Spleen (tissue), 11 donors: ENCODE measurements at regions not wholly inside any gene's neighbourhood (a gene's known extent, or its start where the extent isn't known, plus 50 kb on each side); places are given as distances from the start of the nearest gene placed in this dataset.

Source experiments
- DNase-seq: peaks from one replicate; pipeline ENCODE4 v3.0.0-alpha.2; 2020
- H3K27ac ChIP-seq, 8 donors: fragments of 200-600 bp; sonication (generic) in 7 of 8; 1 replicate in 4 of 8; 2 replicates in 4 of 8; pipeline versions ENCODE4 v1.5.0 to v1.8.0; 2016 to 2021; ENCODE audit warnings: inconsistent platforms in 4 of 8, mild to moderate bottlenecking in 4 of 8, moderate library complexity in 1 of 8
- H3K27me3 ChIP-seq, 7 donors: fragments of 200-600 bp; sonication (generic) in 6 of 7; replicated peaks in 1 of 7; 1 replicate in 4 of 7; 2 replicates in 3 of 7; pipeline versions ENCODE4 v1.5.0 to v1.8.0; 2016 to 2021; ENCODE audit warnings: inconsistent platforms in 3 of 7, mild to moderate bottlenecking in 1 of 7
- H3K36me3 ChIP-seq, 6 donors: fragments of 200-600 bp; sonication (generic) in 5 of 6; 1 replicate in 4 of 6; 2 replicates in 2 of 6; pipeline versions ENCODE4 v1.5.0 to v1.8.0; 2016 to 2021; ENCODE audit warnings: inconsistent platforms in 2 of 6
- H3K4me1 ChIP-seq, 6 donors: fragments of 200-600 bp; sonication (generic) in 5 of 6; 1 replicate in 3 of 6; 2 replicates in 3 of 6; pipeline versions ENCODE4 v1.5.0 to v1.8.0; 2016 to 2021; ENCODE audit warnings: inconsistent platforms in 3 of 6
- H3K4me3 ChIP-seq, 8 donors: fragments of 200-600 bp; sonication (generic) in 7 of 8; 1 replicate in 4 of 8; 2 replicates in 4 of 8; pipeline versions ENCODE4 v1.5.0 to v1.8.0; 2016 to 2021; ENCODE audit warnings: inconsistent platforms in 4 of 8, mild to moderate bottlenecking in 4 of 8, moderate library complexity in 2 of 8
- H3K9me3 ChIP-seq, 8 donors: fragments of 200-600 bp; sonication (generic) in 7 of 8; 1 replicate in 4 of 8; 2 replicates in 4 of 8; pipeline versions ENCODE4 v1.5.0 to v1.8.0; 2016 to 2021; ENCODE audit warnings: inconsistent platforms in 4 of 8
- CTCF ChIP-seq, 11 experiments: fragments of 200-600 bp in 7 of 11; fragments of 450-650 bp in 4 of 11; sonication (generic) in 4 of 11; IDR thresholded peaks in 8 of 11; conservative IDR thresholded peaks in 3 of 11; 1 replicate in 7 of 11; 2 replicates in 4 of 11; pipeline versions ENCODE4 v1.4.0 to v1.8.0; 2016 to 2021; ENCODE audit warnings: antibody characterized with exemption in 11 of 11, inconsistent platforms in 4 of 11, mild to moderate bottlenecking in 1 of 11
- POLR2A ChIP-seq, 3 donors: fragments of 450-650 bp; IDR thresholded peaks; one replicate each; pipeline ENCODE4 v1.5.1; 2017; ENCODE audit warnings: antibody characterized with exemption in 3 of 3, mild to moderate bottlenecking in 1 of 3
- POLR2AphosphoS5 ChIP-seq, 3 donors: sonication (generic); formaldehyde crosslinking; IDR thresholded peaks; one replicate each; pipeline ENCODE4 v1.5.1; 2017; ENCODE audit warnings: antibody characterized with exemption in 3 of 3
- WGBS, 5 donors: extraction: QIAGEN DNeasy Blood & Tissue Kit in 3 of 5; methylation state at CpG; one replicate each; pipeline versions ENCODE4 v1.1.5 to v1.1.7; 2013 to 2018; 5-methylcytosine and 5-hydroxymethylcytosine counted together
- intact Hi-C: fragments of 100-400 bp; cut with DNase I; formaldehyde crosslinking; loops from one replicate; pipeline ENCODE4 v1.15.0; 2023; ENCODE audit warnings: low total_unique reads
- donor health status: healthy with polysubstance abuse.
- donor health status: DM: no; HTN: no; CAD: no; lungs with moderate emphysema.
- donor health status: DM: no; HTN: no; CAD: no.
- donor health status: Bipolar disorder and iron deficiency.
- donor health status: healthy.
- donor health status: DM: no; HTN: no; CAD: no.
- donor health status: DM: yes; HTN: yes; CAD: no.

GRCh38 chr12:13316587-13317246 is 120.2 kb downstream of the EMP1 start:
- TF ChIP-seq POLR2AphosphoS5 (IDR thresholded peaks at IDR 0.05) = no peak
- no peak for TF ChIP-seq POLR2A (IDR thresholded peaks at IDR 0.05)
- TF ChIP-seq CTCF (IDR thresholded peaks at IDR 0.05 in 8 of 11, conservative IDR thresholded peaks at IDR 0.05 in 3 of 11) = no peak
- DNase-seq = no peak
- no peaks in the 10 kb centered on the region for H3K4me1 ChIP-seq
- no peaks in the 10 kb centered on the region for H3K27me3 ChIP-seq
- H3K9me3 ChIP-seq = peaks cover 0 to 12% (median 3%) of the 10 kb centered on the region in 8 donors
- no peaks in the 10 kb centered on the region for H3K36me3 ChIP-seq
- WGBS, 5 donors = 40 to 60% (median 50%) methylated on average over 7 of the region's 7 CpGs
- no peak overlapping the region for H3K4me3 ChIP-seq
- no peak overlapping the region for H3K27ac ChIP-seq
- intact Hi-C loops = no loop called here

GRCh38 chr12:13313886-13314285 is 117.4 kb downstream of the EMP1 start:
- no peak overlapping the region for H3K27ac ChIP-seq

DNA sequence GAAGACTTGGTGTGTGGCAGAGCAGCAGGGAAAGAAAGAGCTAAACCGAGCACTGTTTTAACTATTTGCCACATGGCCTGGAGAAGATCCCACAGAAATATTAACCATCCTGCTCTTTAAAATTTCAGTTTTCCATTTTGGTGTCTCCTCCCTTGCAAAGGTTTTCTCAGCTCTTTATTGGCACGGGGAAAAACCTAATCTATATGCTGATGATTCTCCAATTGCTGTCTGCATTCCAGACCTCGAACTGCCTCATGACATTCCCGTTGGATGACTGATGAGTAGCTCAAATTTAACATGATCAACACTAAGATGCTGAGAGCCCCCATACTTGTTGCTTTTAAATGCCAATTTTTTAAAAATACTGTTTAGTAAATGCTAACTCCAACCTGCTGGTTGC is 115.0 kb downstream of the EMP1 start:
- H3K27ac ChIP-seq = no peak overlapping the region
- H3K9me3 ChIP-seq = peaks cover 0 to 2% (median 0%) of the 10 kb centered on the region in 8 donors
- H3K36me3 ChIP-seq = no peaks in the 10 kb centered on the region
- intact Hi-C loops = no loop called here
- no peak for DNase-seq
- no peak for TF ChIP-seq CTCF (IDR thresholded peaks at IDR 0.05 in 8 of 11, conservative IDR thresholded peaks at IDR 0.05 in 3 of 11)
- TF ChIP-seq POLR2AphosphoS5 (IDR thresholded peaks at IDR 0.05) = no peak
- no peak for TF ChIP-seq POLR2A (IDR thresholded peaks at IDR 0.05)
- no peaks in the 10 kb centered on the region for H3K4me1 ChIP-seq
- 66 to 79% (median 70%) methylated on average over 4 of the region's 4 CpGs for WGBS, 5 donors
- H3K27me3 ChIP-seq = no peaks in the 10 kb centered on the region
- H3K4me3 ChIP-seq = no peak overlapping the region

More at GRCh38 chr12:13313886-13314285, 117.4 kb downstream of the EMP1 start:
- no peak for DNase-seq
- WGBS, 5 donors = 84 to 95% (median 87%) methylated on average over 2 of the region's 2 CpGs
- no peaks in the 10 kb centered on the region for H3K27me3 ChIP-seq
- H3K4me1 ChIP-seq = no peaks in the 10 kb centered on the region
- TF ChIP-seq POLR2A (IDR thresholded peaks at IDR 0.05) (no peak), CTCF (IDR thresholded peaks at IDR 0.05 in 8 of 11, conservative IDR thresholded peaks at IDR 0.05 in 3 of 11) (no peak), POLR2AphosphoS5 (IDR thresholded peaks at IDR 0.05) (no peak)
- H3K4me3 ChIP-seq = no peak overlapping the region
- no peaks in the 10 kb centered on the region for H3K36me3 ChIP-seq
- H3K9me3 ChIP-seq = peaks cover 0 to 12% (median 3%) of the 10 kb centered on the region in 8 donors
- intact Hi-C loops = no loop called here

- no peak overlapping the region for H3K4me3 ChIP-seq
- H3K4me1 ChIP-seq = no peaks in the 10 kb centered on the region
- H3K9me3 ChIP-seq = no peaks in the 10 kb centered on the region
- no peaks in the 10 kb centered on the region for H3K27me3 ChIP-seq
- intact Hi-C loops = no loop called here
- no peak for DNase-seq
- WGBS, 5 donors = 57 to 75% (median 68%) methylated on average over 4 of the region's 4 CpGs
- H3K27ac ChIP-seq = no peak overlapping the region
- no peaks in the 10 kb centered on the region for H3K36me3 ChIP-seq
- TF ChIP-seq POLR2A (IDR thresholded peaks at IDR 0.05) (no peak), POLR2AphosphoS5 (IDR thresholded peaks at IDR 0.05) (no peak), CTCF (IDR thresholded peaks at IDR 0.05 in 8 of 11, conservative IDR thresholded peaks at IDR 0.05 in 3 of 11) (no peak)
These were observed 110.8 kb downstream of the EMP1 start for GRCh38 chr12:13307143-13307816.
